ENCODE measurements at regions not wholly inside any gene's neighbourhood (a gene's known extent, or its start where the extent isn't known, plus 50 kb on each side); places are given as distances from the start of the nearest gene placed in this dataset.

- Histone ChIP-seq H3K27me3 (no peaks in the 10 kb centered on the region), H3K27ac (no peak overlapping the region), H3K4me1 (no peaks in the 10 kb centered on the region), H3K9me3 (no peaks in the 10 kb centered on the region), H3K4me3 (no peak overlapping the region), H3K36me3 (no peaks in the 10 kb centered on the region)
- intact Hi-C loops (cut with DNase I; ENCODE audit: low total_unique reads) (no loop called here), in situ Hi-C loops (cut with MboI; ENCODE audit: low sequenced_read_pairs in 4 of 4) (no loop called here)
- ATAC-seq (no peak), DNase-seq (no peak)
- no peak for TF ChIP-seq CTCF (IDR thresholded peaks at IDR 0.05 in 4 of 5, conservative IDR thresholded peaks at IDR 0.05 in 1 of 5)
- TF ChIP-seq POLR2A (IDR thresholded peaks at IDR 0.05) = no peak
These were observed 497.4 kb upstream of the MEIS1 start for GRCh38 chr2:65937379-65938160.

GRCh38 chr2:65934992-65935629 lies 499.8 kb upstream of the MEIS1 start:
- in situ Hi-C loops (cut with MboI; ENCODE audit: low sequenced_read_pairs in 4 of 4) = no loop called here
- no peaks in the 10 kb centered on the region for H3K4me1 ChIP-seq
- no peak overlapping the region for H3K27ac ChIP-seq
- H3K9me3 ChIP-seq = no peaks in the 10 kb centered on the region
- intact Hi-C loops (cut with DNase I; ENCODE audit: low total_unique reads) = no loop called here
- no peaks in the 10 kb centered on the region for H3K27me3 ChIP-seq
- no peak overlapping the region for H3K4me3 ChIP-seq
- no peak for TF ChIP-seq CTCF (IDR thresholded peaks at IDR 0.05 in 4 of 5, conservative IDR thresholded peaks at IDR 0.05 in 1 of 5)
- TF ChIP-seq POLR2A (IDR thresholded peaks at IDR 0.05) = no peak
- ATAC-seq (no peak), DNase-seq (no peak)
- H3K36me3 ChIP-seq = no peaks in the 10 kb centered on the region

- no peak for ATAC-seq
- in situ Hi-C loops (cut with MboI; ENCODE audit: low sequenced_read_pairs in 4 of 4) = no loop called here
These were observed 500.2 kb upstream of the SPRED2 start for GRCh38 chr2:65932571-65932970.

GRCh38 chr2:65931056-65931455 lies 498.7 kb upstream of the SPRED2 start:
- Histone ChIP-seq H3K36me3 (no peaks in the 10 kb centered on the region), H3K27ac (no peak overlapping the region), H3K4me1 (no peaks in the 10 kb centered on the region), H3K4me3 (no peak overlapping the region), H3K9me3 (no peaks in the 10 kb centered on the region), H3K27me3 (no peaks in the 10 kb centered on the region)
- TF ChIP-seq CTCF (IDR thresholded peaks at IDR 0.05 in 4 of 5, conservative IDR thresholded peaks at IDR 0.05 in 1 of 5) (no peak), POLR2A (IDR thresholded peaks at IDR 0.05) (no peak)
- intact Hi-C loops (cut with DNase I; ENCODE audit: low total_unique reads) = no loop called here
- DNase-seq (no peak), ATAC-seq (no peak)
- in situ Hi-C loops (cut with MboI; ENCODE audit: low sequenced_read_pairs in 4 of 4) = no loop called here

More at GRCh38 chr2:65932571-65932970, 500.2 kb upstream of the SPRED2 start:
- H3K9me3 ChIP-seq = no peaks in the 10 kb centered on the region
- no peaks in the 10 kb centered on the region for H3K27me3 ChIP-seq
- no peak for TF ChIP-seq CTCF (IDR thresholded peaks at IDR 0.05 in 4 of 5, conservative IDR thresholded peaks at IDR 0.05 in 1 of 5)
- TF ChIP-seq POLR2A (IDR thresholded peaks at IDR 0.05) = no peak
- no peak overlapping the region for H3K4me3 ChIP-seq
- no peaks in the 10 kb centered on the region for H3K36me3 ChIP-seq
- intact Hi-C loops (cut with DNase I; ENCODE audit: low total_unique reads) = no loop called here
- H3K27ac ChIP-seq = no peak overlapping the region
- DNase-seq = no peak
- no peaks in the 10 kb centered on the region for H3K4me1 ChIP-seq
